BE2C (cell line): ENCODE measurements at regions not wholly inside any gene's neighbourhood (a gene's known extent, or its start where the extent isn't known, plus 50 kb on each side); places are given as distances from the start of the nearest gene placed in this dataset.

ENCODE experiments used
- DNase-seq: peaks from one replicate; pipeline ENCODE4 v3.0.0-alpha.2; 2020
- H3K27me3 ChIP-seq: fragments of 250-450 bp; sonication (Bioruptor Pico); 2 replicates; pipeline ENCODE4 v1.5.1; 2020; ENCODE audit warnings: mild to moderate bottlenecking
- H3K36me3 ChIP-seq: fragments of 250-450 bp; sonication (Bioruptor Pico); 2 replicates; pipeline ENCODE4 v1.5.1; 2020; ENCODE audit warnings: mild to moderate bottlenecking
- H3K4me1 ChIP-seq: fragments of 250-450 bp; sonication (Bioruptor Pico); 2 replicates; pipeline ENCODE4 v1.5.1; 2020
- H3K4me3 ChIP-seq: 2 replicates; pipeline ENCODE4 v1.5.1; 2011; ENCODE audit warnings: low read depth, low read length
- H3K9me3 ChIP-seq: fragments of 250-450 bp; sonication (Bioruptor Pico); 2 replicates; pipeline ENCODE4 v1.5.1; 2020
- TF ChIP-seq, protein P1 (sequence below): IDR thresholded peaks from 2 replicates; pipeline ENCODE4 v1.5.1; 2012; ENCODE audit warnings: mild to moderate bottlenecking, low read depth, low read length

DNA sequence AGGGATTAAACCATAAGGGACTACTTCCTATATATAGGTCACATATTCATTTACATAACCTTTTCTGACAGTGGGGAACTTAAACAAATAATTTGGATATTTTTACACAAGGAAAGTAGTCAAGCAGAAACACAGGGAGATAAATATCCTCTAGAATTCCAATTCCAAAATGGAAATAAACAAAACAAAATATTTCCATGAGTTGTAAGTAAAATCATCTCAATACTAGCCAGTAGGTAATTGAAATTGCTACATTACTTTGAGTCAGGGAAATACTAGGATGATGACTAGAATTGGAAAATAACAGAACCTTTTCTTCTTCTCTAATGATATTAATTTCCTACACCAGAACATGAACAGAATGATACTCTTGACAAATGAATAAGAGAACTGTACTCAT is 1308.1 kb upstream of the GJE1 start:
- Histone ChIP-seq H3K36me3 (no peaks in the 10 kb centered on the region), H3K4me3 (no peak overlapping the region), H3K9me3 (no peaks in the 10 kb centered on the region), H3K27me3 (no peaks in the 10 kb centered on the region), H3K4me1 (no peaks in the 10 kb centered on the region)
- TF ChIP-seq, protein P1, sequence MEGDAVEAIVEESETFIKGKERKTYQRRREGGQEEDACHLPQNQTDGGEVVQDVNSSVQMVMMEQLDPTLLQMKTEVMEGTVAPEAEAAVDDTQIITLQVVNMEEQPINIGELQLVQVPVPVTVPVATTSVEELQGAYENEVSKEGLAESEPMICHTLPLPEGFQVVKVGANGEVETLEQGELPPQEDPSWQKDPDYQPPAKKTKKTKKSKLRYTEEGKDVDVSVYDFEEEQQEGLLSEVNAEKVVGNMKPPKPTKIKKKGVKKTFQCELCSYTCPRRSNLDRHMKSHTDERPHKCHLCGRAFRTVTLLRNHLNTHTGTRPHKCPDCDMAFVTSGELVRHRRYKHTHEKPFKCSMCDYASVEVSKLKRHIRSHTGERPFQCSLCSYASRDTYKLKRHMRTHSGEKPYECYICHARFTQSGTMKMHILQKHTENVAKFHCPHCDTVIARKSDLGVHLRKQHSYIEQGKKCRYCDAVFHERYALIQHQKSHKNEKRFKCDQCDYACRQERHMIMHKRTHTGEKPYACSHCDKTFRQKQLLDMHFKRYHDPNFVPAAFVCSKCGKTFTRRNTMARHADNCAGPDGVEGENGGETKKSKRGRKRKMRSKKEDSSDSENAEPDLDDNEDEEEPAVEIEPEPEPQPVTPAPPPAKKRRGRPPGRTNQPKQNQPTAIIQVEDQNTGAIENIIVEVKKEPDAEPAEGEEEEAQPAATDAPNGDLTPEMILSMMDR: no peak
- DNase-seq: no peak

DNA sequence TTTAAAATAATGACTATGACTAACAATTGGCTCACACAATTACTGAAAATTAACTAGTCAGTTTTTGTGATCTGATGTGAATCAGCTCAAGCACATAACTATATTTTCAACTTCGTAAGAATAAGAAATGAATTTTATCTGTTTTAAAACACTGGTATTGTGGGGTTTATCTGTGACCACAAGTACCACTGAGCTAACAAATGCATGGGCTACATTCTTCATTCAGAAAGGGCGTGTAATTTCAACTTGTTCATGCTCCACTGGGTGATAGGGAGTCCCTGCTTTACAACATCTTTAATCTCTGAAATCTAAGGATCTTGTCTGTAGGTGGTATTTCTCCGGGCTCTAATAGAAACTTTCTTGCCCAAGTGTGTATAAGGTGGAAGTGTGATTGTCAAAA is 1311.5 kb upstream of the GJE1 start:
- H3K27me3 ChIP-seq: no peaks in the 10 kb centered on the region
- H3K4me3 ChIP-seq: no peak overlapping the region
- H3K36me3 ChIP-seq: no peaks in the 10 kb centered on the region
- no peaks in the 10 kb centered on the region for H3K4me1 ChIP-seq
- DNase-seq: no peak
- TF ChIP-seq, protein P1: no peak
- H3K9me3 ChIP-seq: no peaks in the 10 kb centered on the region

DNA sequence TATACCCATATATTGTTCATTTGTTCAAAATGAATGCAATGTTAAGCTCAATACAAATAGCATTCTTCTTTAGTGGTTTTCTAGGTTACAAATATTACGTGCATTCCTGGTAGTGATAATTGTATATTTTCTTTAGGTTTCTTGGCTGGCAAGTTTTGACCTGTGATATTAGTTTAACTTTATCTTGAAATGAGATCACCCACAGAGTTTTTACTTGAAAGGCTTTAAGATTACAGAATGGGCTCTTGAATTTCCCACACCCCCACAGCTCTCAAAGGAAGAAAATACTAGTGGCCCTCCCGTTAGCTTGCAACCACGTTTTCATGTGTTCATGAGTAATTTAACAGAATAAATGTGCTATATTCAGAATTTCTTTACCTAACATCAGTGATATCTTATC is 1315.5 kb upstream of the GJE1 start:
- Histone ChIP-seq H3K9me3 (no peaks in the 10 kb centered on the region; the same call in 1 of the 2 replicates), H3K27me3 (no peaks in the 10 kb centered on the region), H3K36me3 (no peaks in the 10 kb centered on the region), H3K4me1 (no peaks in the 10 kb centered on the region), H3K4me3 (no peak overlapping the region)
- TF ChIP-seq, protein P1: no peak
- DNase-seq: no peak

DNA sequence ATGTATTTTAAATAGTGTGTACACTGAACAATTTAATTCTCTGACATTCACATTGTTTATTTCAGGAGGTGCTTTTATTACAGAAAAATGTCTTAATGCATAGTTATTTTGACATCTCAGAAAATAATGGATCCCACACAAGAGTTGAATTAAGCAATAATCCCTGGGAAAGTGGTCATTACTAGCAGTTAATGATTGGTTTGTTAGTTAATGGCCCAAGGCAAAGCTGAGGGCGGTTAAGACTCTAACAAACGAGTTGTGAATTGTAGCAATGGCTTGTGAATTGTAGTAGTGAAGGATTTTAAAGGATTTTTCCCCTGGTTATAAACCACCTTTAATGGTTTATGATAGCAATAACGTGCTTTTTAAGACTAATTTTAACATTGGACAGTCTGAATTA is 1316.0 kb upstream of the GJE1 start:
- TF ChIP-seq, protein P1: no peak
- no peaks in the 10 kb centered on the region for H3K36me3 ChIP-seq
- DNase-seq: no peak

DNA sequence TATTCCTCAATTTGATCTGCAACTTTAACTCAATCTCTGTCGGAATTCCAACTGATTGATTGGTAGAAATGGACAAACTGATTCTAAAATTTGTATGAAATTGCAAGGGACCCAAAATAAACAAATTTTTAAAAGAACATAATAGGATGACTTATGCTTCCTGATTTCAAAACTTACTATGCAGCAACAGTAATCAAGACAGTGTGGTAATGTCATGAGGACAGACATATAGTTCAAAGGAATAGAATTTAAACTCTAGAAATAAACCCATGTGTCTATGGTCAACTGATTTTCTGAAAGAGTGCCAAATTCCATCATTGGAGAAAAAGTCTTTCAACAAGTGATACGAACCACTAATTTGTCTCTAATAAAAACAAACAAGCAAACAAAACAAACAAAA is 1320.1 kb upstream of the GJE1 start:
- Histone ChIP-seq H3K27me3 (no peaks in the 10 kb centered on the region), H3K4me3 (no peak overlapping the region), H3K4me1 (no peaks in the 10 kb centered on the region), H3K9me3 (no peaks in the 10 kb centered on the region; the same call in 1 of the 2 replicates), H3K36me3 (no peaks in the 10 kb centered on the region)
- no peak for DNase-seq
- TF ChIP-seq, protein P1: no peak

More for the DNA sequence above, 1316.0 kb upstream of the GJE1 start:
- Histone ChIP-seq H3K27me3 (no peaks in the 10 kb centered on the region), H3K4me1 (no peaks in the 10 kb centered on the region), H3K4me3 (no peak overlapping the region), H3K9me3 (no peaks in the 10 kb centered on the region; the same call in 1 of the 2 replicates)

DNA sequence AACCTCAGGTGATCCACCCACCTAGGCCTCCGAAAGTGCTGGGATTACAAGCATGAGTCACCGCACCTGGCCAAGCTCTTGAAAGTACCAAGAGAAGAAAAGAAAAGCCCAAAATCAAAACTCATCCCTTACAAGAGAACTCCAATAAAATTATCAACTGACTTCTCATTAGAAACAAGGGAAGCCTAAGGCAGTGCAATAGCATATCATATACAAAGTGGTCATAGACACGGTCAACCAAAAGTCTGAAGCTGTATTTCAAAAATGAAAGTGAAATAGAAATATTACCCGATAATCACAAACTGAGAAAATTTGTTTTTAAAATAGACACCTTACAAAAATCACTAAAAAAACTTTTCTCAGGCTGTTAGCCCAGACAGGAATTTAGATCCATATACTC is 1321.1 kb upstream of the GJE1 start:
- DNase-seq: no peak
- TF ChIP-seq, protein P1: no peak
- H3K27me3 ChIP-seq: no peaks in the 10 kb centered on the region
- no peak overlapping the region for H3K4me3 ChIP-seq
- H3K4me1 ChIP-seq: no peaks in the 10 kb centered on the region
- H3K36me3 ChIP-seq: no peaks in the 10 kb centered on the region
- no peaks in the 10 kb centered on the region; the same call in 1 of the 2 replicates for H3K9me3 ChIP-seq
